ENCODE measurements at regions not wholly inside any gene's neighbourhood (a gene's known extent, or its start where the extent isn't known, plus 50 kb on each side); places are given as distances from the start of the nearest gene placed in this dataset.

GRCh38 chr2:138137949-138138348 lies 173.7 kb downstream of the HNMT start:
- TF ChIP-seq CTCF (conservative IDR thresholded peaks at IDR 0.05; ENCODE audit: low read length), result no peak
- DNase-seq (ENCODE audit: low read depth), result no peak
- H3K4me3 ChIP-seq (ENCODE audit: low read length), result no peak overlapping the region

- no peak for DNase-seq (ENCODE audit: low read depth)
- no peak overlapping the region for H3K4me3 ChIP-seq (ENCODE audit: low read length)
- no peak for TF ChIP-seq CTCF (conservative IDR thresholded peaks at IDR 0.05; ENCODE audit: low read length)
Measured at GRCh38 chr2:138147796-138148195, 183.5 kb downstream of the HNMT start.

- no peak overlapping the region for H3K4me3 ChIP-seq (ENCODE audit: low read length)
- TF ChIP-seq CTCF (conservative IDR thresholded peaks at IDR 0.05; ENCODE audit: low read length), result no peak
- DNase-seq (ENCODE audit: low read depth), result no peak
Measured at GRCh38 chr2:138155304-138155703, 191.0 kb downstream of the HNMT start.

- TF ChIP-seq CTCF (conservative IDR thresholded peaks at IDR 0.05; ENCODE audit: low read length), result no peak
- H3K4me3 ChIP-seq (ENCODE audit: low read length), result no peak overlapping the region
- DNase-seq (ENCODE audit: low read depth), result no peak
Measured at GRCh38 chr2:138157372-138157771, 193.1 kb downstream of the HNMT start.

- no peak overlapping the region for H3K4me3 ChIP-seq (ENCODE audit: low read length)
- TF ChIP-seq CTCF (conservative IDR thresholded peaks at IDR 0.05; ENCODE audit: low read length), result no peak
- DNase-seq (ENCODE audit: low read depth), result no peak
Measured at GRCh38 chr2:138170485-138170884, 206.2 kb downstream of the HNMT start.

- no peak overlapping the region for H3K4me3 ChIP-seq (ENCODE audit: low read length)
- DNase-seq (ENCODE audit: low read depth), result no peak
- TF ChIP-seq CTCF (conservative IDR thresholded peaks at IDR 0.05; ENCODE audit: low read length), result no peak
Measured at GRCh38 chr2:138171244-138171643, 207.0 kb downstream of the HNMT start.

GRCh38 chr2:138175066-138175465 lies 210.8 kb downstream of the HNMT start:
- no peak for DNase-seq (ENCODE audit: low read depth)
- no peak for TF ChIP-seq CTCF (conservative IDR thresholded peaks at IDR 0.05; ENCODE audit: low read length)
- H3K4me3 ChIP-seq (ENCODE audit: low read length), result no peak overlapping the region

Measured in AG10803 (cell line).